NCI-H446 (cell line): ENCODE measurements at regions not wholly inside any gene's neighbourhood (a gene's known extent, or its start where the extent isn't known, plus 50 kb on each side); places are given as distances from the start of the nearest gene placed in this dataset.
"Not testable (repeated sequence)": the region's sequence is repeated elsewhere in the genome, so short reads cannot be mapped to it uniquely, and the experiment has no call there.

ENCODE experiments used
- DNase-seq, 2 experiments: peaks; one replicate each; lab custom pipeline; 2025; lab: John Stamatoyannopoulos, UW

DNA sequence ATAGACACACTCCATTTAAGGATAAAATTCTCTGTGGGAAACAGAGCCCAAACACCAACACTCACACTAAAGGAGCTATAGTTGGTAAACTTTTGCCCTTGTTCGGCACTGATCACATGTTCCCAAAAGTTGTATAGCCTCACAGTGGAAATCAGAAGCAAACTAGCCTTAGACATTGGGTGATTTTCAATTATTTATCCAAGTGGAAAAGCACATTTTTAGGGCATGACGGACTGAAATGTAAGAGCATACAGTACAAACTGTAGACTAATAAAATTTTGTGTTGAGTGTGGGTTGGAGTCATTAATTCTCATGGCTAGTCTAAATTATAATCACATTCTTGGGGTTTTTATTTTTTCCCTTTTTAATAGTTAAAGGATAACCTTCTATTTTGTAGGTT lies 202.4 kb downstream of the MOXD1 start:
- DNase-seq, result no peak

DNA sequence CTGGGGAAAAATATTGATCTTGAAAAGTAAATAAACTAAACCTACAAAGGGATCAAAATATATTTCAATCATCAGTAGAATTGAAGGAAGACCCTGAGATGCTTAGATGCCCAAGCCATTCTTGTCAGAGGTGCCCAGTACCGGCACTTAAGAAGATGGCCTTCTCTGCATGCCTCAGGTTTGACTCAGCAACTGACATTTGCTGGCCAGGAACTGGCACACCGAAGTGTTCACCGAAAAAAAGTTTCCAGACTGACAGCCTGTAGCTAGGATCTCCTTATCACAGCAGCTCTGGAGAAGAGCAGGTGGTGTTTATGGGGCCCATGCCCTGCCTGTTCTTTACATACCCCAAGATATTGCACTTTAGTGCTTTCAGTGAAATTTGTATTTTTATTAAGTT lies 203.2 kb downstream of the MOXD1 start:
- DNase-seq, result no peak

DNA sequence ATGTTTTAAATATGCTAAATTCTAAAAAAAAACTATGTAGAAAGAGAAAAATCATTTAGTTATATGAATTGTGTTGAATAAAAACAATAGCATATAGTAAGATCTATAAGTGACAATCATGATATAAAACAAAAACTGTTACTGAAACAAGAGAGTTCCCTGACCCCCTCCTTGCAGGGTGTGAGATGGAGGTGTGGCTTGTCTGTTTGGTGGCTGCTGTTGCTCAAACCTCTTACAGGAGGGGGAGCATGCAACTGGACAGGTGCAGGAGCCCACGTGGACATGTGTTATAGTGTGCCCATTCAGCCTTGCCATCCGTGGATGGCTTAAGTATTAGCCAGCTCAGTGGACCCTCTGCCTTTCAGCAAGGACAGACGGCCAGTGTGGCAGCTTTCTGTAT lies 206.7 kb downstream of the MOXD1 start:
- DNase-seq, result no peak

DNA sequence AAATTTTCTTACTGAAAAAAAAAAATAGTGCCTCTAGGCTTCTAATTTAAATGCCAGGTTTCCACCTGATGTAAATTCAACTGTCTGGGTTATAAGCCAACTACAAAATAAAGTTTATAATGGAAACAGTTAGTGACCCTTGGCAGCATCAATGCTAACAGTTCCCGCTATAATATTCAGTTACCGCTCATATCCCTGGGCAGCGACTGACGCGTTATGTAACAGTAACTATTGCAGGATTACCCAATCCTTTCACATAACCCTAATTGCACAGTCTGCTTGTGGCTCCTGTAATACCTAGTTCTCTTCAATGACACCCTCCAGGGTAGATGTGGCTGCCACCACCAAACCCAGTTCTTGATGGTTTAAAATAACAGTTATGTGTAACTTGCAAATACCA lies 208.6 kb downstream of the MOXD1 start:
- DNase-seq, result no peak

DNA sequence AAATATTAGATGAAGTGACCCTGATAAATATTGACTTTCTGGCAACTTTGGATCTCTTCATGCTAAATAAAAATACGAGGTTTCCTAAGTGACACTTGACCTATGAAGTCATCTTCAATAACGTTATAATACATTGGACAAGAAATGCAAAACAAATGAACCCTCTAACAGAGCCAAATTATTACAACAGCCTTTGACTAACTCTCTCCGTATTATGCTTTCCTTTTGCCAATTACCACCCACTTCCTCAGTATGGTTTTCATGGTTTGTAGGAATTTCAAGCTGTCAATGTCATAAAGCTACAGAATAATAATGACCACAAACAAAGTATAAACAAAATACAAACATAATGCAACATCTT lies 210.5 kb downstream of the MOXD1 start:
- DNase-seq, result no peak

DNA sequence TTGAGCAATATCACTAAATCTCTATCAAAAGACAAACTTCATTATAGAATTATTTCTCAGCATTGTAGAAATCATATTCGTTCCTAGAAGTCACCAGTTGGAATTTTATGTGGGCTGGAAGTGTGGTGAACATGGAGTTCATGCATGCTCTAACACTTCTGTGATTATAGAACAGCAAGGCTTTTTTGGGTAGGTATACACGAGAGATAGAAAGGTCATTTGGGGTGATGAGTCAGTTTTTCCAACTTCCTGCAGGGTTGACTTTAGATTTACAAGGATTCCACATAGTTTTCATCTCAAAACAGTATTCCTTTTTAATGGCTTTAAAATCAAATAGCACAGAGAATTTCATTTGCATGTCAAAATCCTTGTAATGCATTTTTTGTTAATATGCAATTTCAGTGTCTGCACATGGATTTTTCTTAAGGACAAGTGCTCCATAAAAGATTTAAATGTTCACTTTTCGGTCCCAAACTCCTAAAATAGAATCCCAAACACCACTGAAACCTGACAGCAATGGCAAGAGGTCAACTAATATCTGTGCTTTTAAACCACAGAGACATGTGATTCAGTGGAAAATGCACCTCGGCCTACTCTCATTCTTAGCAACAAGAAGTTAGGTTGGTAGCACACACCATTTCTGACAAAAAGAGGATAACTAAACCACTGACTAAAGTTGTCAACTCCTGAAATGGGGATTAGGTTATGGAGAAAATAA lies 211.0 kb downstream of the MOXD1 start:
- no peak for DNase-seq

DNA sequence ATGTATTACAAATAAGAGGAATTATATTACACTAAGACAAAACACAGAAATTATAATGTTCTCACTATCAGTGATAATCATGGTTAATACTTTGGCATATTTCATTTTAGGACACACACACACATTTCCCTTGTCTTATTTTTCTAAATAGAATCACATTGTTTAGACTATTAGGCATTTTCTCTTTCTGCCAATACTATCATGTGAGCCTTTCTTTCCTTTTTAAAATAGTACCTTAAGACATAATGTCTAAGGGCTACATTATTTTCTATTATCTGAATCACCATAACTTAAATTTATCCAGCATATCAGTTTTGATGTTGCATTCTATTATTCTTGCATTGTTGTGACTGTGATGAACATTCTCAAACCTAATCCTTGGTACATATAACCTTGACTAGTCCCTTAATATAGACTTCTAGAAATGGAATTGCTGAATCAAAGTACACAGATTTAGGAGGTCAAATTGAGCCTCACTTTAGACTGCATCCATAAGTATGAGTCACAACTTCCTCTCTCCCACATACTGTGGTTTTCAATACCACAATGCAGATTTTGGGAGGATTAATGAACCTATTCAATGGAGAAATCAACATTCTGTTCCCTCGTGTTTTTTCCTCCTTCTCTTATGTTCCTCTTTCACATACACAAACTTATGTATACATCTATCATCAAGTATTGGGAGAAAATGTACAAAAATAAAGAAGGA lies 212.6 kb downstream of the MOXD1 start:
- DNase-seq, result no peak

DNA sequence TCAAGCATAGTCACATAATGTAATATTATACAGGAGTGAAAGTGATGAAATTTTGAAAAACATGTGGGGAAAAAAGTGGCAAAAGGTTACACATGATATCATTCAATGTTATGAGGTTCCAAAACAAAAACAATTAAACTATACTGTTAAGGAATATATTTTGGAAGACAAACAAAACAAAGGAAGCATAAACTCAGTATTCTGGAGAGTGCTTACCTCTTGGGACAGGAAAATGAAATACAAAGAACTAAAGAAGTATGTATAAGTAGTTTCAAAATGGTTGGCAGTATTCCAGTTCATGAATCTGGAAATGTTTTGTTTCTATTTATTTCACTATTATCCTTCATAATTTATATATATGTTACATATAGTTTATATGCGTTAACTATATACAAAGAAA lies 213.5 kb downstream of the MOXD1 start:
- no peak for DNase-seq

DNA sequence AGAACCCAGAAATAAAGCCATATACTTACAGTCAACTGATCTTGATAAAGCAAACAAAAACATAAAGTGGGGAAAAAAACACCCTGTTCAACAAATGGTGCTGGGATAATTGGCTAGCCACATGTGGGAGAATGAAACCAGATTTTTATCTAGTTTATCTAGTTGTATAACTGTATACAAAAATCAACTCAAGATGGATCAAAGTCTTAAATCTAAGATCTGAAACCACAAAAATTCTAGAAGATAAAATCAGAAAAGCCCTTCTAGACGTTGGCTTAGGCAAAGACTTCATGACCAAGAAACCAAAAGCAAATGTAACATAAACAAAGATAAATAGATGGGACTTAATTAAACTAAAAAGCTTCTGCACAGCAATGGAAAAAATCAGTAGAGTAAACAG lies 216.3 kb downstream of the MOXD1 start:
- DNase-seq, result not testable (repeated sequence)

DNA sequence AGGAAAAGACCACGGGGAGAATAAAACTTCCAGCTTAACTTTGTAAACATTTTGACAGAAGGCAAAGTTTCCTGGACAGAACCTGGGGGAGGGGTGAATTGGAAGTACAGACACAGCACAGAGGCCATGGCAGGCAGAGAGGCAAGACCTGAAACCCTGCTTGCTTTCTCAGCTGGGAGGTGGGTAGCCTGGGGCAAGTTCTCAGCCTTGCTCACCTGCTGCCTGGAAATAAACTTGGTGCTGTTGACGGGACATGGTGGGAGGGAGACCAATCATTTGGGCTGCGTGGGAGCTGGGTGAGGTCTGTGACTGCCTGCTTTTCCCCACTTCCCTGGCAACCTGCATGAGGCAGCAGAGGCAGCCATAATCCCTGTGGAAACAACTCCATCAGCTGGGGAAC lies 221.3 kb downstream of the MOXD1 start:
- DNase-seq, result no peak

DNA sequence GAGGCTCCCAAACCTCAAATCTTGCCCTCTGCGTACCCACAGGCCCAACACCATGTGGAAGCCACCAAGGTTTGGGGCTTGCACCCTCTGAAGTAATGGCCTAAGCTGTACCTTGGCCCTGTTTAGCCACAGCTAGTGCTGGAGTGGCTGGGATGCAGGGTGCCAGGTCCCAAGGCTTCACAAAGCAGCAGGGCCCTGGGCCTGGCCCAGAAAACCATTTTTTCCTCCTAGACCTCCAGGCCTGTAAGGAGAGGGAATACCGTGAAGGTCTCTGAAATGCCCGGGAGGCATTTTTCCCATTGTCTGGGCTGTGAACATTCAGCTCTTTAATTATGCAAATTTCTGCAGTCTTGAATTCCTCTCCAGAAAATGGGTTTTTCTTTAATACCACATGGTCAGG lies 223.7 kb upstream of the CCN2 start:
- no peak for DNase-seq

DNA sequence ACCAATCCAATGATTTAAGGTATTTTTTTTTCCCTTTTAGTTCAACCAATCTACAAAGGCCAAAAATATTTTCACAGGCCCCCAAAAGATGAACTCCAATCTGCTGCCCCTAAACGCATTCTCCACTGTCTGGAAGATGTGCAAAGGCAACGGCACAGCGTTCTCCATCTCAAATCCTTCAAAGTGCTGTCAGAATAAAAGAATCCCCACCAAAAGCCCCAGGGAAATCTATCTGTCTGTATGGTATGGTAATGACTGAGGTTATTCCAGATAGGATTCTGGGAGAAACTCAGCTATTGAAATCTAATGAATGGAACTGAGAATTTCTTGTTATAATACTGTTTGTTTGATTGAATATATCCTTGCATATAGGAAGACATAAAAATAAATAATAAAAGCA lies 217.8 kb upstream of the CCN2 start:
- DNase-seq, result no peak

DNA sequence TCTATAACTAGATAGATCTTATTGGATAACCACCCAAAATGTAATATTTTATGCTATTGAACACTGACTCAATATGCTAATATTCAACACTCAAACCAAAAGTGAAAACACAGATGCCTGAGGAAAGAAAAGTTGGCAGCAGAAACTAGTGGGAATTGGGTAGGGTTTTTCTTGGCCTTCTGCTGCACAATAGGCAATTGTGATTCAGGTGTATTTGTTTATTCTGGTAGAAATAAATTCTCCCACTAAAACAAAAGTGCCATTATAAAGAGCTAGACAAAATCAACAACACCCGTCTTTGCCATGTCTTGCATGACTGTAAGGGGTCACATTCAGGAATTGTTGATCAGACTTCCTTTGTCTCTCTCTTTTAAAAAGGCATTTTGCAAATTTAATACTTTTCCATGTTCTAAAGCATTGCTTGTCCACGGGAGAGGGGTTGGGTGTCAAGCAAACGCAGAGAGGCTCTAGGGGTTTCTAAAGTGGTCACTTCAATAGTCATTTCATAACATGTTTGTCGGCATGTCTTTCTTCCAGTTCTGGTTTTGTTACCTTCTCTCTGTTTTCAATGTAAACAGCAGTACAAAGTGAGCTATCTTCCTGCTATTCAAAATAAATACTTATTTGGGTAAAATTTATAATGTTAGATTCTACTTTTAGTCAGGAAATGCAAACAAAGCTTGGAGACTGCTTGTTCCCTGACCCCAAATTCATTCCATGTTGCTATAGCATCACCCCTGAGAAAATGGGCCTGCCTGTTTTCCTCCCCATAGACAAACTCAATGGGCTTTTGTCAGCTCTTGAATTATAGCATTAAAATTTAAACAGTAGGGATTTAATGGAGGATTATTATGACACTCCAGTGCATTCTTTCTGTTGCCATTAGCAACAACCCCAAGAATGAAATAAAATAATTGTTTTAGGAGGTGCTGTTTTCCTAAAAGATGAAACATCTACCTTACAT lies 217.0 kb upstream of the CCN2 start:
- no peak for DNase-seq

DNA sequence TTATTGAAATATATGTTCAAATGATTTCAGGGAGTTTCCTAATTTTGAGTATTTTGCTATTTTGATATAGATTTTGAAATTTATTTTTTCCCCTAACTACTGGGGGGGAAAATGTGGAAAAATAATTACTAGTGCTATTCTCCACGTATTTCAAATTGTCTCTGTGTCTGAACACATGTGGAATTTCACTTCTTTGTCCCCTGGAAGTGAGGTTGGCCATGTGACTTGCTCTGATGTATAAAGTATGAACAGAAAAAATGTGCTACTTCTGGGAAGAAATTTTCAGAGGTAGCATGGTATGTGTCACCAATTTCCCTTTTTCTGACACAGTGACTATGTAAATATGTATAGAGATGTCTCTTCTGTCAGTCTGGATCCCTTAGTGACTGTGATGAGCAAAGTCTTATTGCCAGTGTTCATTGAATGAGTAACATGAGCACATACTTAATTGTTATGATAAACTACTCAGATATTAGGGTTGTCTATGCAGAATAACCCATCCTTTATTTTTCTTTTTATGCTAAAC lies 215.4 kb upstream of the CCN2 start:
- no peak for DNase-seq

DNA sequence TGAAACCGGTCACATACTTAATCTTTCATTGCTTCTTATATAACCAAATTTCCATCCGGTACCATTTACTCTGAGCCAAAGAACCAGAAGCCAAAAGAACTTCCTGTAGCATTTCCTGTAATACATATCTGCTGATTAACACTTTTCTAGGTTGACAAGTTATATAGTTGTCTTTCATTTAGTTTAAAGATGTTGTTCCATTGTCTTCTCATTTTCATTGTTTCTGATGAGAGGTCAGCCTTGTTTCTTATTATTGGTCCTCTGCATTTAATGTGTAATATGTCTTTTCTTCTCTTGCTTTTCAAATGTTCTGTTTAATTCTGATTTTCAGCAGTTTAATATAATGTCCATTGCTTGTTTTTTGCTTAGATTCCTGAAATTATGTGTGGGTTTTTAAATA lies 214.5 kb upstream of the CCN2 start:
- DNase-seq, result no peak

DNA sequence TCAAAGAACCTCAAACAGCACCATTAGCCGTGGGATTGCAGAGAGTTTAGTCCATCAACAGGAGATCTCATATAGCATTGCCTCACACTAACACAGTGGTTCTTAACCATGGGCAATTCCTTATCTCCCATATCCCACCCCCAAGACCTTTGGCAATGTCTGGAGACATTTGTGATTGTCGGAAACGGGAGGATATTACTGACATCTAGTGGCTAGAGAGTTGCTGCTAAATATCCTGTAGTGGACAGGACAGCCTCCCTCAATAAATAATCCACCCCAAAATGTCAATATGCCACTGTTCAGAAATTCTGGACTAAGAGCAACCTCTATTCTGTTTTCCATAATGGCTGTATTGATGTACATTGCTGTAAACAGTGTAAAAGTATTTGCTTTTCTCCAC lies 210.1 kb upstream of the CCN2 start:
- DNase-seq, result peak in 1 of 2 experiments; percentile 23

DNA sequence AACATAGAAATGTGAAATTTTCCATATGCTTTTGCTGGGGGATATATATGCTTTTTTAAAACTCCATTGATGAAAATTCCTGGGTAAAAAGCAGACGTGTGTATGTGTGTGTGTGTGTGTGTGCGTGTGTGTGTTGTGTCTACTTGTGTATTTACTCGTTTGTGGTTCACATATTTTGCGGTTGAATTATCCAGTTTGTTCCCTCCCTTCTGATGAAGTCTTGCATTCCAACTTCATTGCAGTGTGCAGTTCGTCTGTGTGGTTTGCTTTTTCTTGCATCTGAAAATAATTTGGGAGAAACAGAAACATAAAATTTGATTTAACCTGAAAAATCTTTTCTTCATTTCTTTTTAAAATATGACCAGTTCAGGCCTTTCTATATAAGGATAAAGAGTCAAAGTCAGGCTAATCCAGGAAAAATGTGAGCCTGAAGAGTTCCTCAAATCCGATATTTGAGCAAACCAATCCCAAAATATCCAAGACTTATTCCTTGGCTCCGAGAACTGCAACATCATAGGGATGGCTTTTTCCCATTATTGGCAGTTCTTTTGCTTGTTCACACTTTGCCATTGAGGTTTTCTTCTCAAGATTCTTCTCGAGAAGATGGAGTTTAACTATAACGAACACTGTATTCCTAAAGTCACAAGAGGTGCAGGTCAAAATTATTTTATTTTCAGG lies 202.2 kb upstream of the CCN2 start:
- no peak for DNase-seq

DNA sequence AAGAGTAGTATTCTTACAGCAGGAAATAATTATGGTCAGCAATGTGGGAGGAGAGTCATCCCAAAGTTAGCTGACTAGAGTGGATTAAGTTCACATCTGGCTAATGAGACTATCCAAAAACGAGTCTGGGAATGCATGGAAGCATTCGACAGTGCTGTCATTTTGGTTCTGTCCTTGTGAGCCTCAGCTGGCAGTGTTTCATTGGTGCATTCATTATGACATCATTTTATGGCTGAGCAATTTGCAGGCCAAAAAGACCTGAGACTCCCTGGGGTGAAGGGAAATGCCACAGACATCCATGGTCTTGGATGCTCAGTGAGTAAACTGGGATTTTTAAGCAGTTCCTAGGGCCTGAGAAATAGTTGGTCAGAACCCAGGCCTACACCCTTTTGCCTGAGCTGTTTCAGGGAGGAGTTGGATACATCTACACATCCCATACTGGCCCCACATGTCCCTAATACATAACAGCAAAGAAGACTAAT lies 196.4 kb upstream of the CCN2 start:
- no peak for DNase-seq

DNA sequence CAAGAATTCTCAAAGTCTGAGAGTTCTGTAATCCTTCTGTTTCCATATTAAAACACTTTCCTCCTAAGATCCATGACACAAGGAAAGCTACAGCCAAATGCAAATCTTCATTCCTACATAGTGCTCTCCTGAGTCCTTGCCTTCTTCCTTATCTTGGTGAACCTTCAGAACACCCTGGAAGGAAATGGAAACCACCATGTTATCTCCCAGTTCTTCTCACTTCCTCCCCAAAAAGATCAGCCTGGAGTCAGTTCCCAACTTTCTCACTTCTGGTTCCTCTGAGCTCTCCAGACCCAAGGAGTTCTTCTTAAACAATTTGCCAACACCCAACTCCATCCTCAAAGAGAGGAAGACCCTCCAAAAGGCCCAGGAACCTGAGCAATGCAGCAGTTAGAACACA lies 193.3 kb upstream of the CCN2 start:
- no peak for DNase-seq

DNA sequence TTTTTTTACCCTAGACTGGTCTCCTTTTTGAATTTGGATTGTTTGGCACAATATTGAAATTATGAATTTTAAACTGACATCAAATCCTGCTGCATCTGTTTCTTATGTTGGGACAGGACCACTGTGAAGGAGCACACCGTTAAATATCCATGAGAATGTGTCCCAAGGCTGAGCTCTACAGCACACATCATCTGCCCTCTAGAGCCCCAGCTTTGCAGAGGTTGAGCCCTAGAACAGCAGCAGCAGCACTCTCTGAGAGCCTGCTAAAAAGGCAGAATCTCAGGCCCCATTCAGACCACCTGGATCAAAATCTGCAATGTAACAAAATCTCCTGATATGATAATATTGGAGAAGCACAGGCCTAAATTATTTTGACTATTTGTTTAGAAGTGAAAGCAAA lies 192.1 kb upstream of the CCN2 start:
- no peak for DNase-seq

DNA sequence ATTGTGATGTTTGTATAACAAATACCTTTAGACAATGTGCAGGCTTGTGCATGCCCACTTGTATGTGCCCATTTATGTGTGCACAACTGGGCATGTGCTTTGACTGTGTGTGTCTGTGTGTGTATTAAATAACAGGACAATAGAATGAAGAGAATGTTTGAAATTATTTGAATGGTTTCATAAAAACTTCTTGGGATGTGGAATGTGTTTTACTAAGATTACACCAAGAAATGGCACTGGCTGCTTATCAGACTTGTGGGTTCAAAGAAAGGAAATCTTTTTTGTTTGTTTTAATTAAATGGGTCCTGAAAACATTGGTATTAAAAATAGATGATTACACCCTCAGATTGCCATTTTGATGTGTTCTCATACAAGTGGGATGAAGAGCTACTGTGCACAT lies 191.6 kb upstream of the CCN2 start:
- no peak for DNase-seq

DNA sequence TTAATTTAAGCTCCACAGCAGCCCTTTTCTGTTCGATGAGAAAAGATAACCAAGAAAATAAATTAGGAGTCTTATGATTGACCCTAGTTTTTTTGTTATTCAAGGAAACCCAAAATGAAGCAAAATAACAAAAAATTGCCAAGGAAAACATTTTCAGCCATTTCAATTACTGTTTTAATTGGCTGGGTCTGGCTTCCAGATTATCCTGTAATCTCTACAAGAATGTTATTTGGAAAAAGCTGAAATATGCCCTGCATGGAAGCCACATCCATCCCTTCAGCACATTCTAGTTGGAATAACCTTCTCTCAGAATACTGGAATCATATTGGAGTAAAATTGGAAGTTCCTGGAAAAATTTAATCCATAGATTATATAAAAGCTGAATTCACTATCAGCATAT lies 191.1 kb upstream of the CCN2 start:
- DNase-seq, result no peak
